A673 (cell line): ENCODE measurements at regions not wholly inside any gene's neighbourhood (a gene's known extent, or its start where the extent isn't known, plus 50 kb on each side); places are given as distances from the start of the nearest gene placed in this dataset.

Experiments used
- CTCF ChIP-seq: fragments of 300-800, 200-600 bp; sonication (generic); conservative IDR thresholded peaks from 2 replicates; pipeline ENCODE4 v1.5.1; 2017; ENCODE audit warnings: low read depth, mild to moderate bottlenecking, antibody characterized with exemption, low read length, moderate library complexity, mixed read lengths
- EZH2 ChIP-seq: fragments of 200-600 bp; sonication (generic); IDR thresholded peaks from 2 replicates; pipeline ENCODE4 v1.6.1; 2017; ENCODE audit warnings: borderline replicate concordance, low read depth, mild to moderate bottlenecking, mixed read lengths, antibody characterized with exemption, low read length; ENCODE audit not compliant: poor library complexity, severe bottlenecking

DNA sequence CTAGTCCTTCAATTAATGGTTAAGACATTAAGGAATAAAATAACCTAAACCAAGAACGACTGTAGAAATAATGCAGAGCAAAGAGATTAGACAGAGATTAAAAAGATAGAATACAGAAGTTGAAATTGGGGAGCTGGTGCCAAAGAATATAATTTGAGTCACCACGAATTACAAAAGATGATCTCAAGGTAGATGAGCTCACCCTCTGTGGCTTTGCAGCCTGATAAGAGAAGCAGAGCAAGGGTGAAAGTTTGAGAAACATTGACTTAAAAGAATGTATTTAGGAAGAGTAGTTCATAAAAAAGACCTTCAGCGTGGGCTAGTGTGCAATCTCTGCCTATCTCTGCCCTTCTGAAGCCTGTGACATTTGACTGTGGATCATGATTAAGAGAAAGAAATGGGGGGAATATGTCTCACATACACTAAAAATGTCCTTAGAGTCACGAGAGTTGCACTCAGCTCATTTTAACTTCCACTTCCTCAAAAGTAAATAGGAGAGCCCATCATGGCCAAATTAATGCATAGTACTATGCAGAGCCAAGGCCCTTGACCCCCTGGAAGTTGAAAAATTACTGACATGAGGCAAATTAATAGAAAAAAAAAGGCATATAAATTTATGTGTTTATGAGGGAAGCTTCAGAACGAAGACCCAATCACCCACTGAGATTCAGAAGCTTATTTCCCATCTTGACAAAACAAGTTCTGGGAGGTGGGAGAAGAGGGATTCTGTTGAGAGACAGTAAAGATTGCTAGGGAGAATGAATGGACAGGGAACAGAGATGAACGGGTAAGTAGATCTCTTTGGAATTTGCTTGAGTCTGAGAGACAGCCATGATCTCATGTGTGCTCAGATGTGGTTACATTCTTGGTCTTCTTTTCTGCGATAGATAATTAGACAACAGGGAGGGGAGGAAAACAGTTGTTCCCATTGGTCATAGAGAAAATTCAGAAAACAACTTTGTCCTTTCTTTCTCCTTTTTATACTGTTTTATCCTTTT, 395.4 kb upstream of the LRRC7 start:
- no peak for TF ChIP-seq CTCF
- TF ChIP-seq EZH2: no peak
